Stomach smooth muscle (tissue), 2 donors: ENCODE measurements at regions not wholly inside any gene's neighbourhood (a gene's known extent, or its start where the extent isn't known, plus 50 kb on each side); places are given as distances from the start of the nearest gene placed in this dataset.
"Not testable (repeated sequence)": the region's sequence is repeated elsewhere in the genome, so short reads cannot be mapped to it uniquely, and the experiment has no call there.

Experiments
- H3K27ac ChIP-seq: one replicate; pipeline ENCODE4 v1.7.0; 2013; ENCODE audit warnings: mild to moderate bottlenecking, low read length, inconsistent platforms
- H3K27me3 ChIP-seq, 2 donors: one replicate each; pipeline ENCODE4 v1.7.0; 2013; ENCODE audit warnings: low read length in 2 of 2; ENCODE audit not compliant: insufficient read depth in 2 of 2, control insufficient read depth in 1 of 2
- H3K36me3 ChIP-seq, 2 donors: one replicate each; pipeline ENCODE4 v1.7.0; 2013; ENCODE audit warnings: low read length in 2 of 2; ENCODE audit not compliant: control insufficient read depth in 2 of 2, insufficient read depth in 2 of 2
- H3K4me1 ChIP-seq: one replicate; pipeline ENCODE4 v1.7.0; 2013; ENCODE audit warnings: low read length; ENCODE audit not compliant: control insufficient read depth, insufficient read depth
- H3K4me3 ChIP-seq, 2 donors: one replicate each; pipeline ENCODE4 v1.7.0; 2013; ENCODE audit warnings: low read length in 2 of 2
- H3K9ac ChIP-seq, 2 donors: one replicate each; pipeline ENCODE4 v1.7.0; 2013; ENCODE audit warnings: low read length in 2 of 2, mild to moderate bottlenecking in 1 of 2
- H3K9me3 ChIP-seq, 2 donors: one replicate each; pipeline ENCODE4 v1.7.0; 2013; ENCODE audit warnings: low read length in 2 of 2; ENCODE audit not compliant: control insufficient read depth in 2 of 2
- donor health status: healthy.
- donor health status: Pancreatic carcinoma.

DNA sequence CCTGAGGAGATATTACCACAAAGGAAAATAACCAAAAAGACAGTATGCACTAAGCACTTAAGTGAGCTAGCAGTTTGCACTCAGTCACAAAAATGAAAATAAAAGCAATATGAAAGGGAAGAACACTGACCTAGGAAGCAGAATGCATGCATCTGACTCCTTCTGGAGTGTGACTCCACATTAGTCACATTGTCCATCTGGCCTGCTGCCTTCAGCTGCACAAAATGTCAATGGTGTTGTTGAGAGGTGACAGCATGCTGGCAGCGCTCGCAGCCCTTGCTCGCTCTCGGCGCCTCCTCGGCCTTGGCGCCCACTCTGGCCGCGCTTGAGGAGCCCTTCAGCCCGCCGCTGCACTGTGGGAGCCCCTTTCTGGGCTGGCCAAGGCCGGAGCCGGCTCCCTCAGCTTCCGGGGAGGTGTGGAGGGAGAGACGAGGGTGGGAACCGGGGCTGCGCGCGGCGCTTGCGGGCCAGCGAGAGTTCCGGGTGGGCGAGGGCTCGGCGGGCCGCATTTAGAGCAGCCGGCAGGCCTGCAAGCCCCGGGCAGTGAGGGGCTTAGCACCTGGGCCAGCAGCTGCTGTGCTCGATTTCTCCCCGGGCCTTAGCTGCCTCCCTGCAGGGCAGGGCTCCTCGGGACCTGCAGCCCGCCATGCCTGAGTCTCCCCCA, 874.8 kb downstream of the RAB28 start:
- H3K4me1 ChIP-seq, H3K4me3 ChIP-seq, H3K9me3 ChIP-seq, H3K27ac ChIP-seq, H3K27me3 ChIP-seq, H3K36me3 ChIP-seq, H3K9ac ChIP-seq: not testable (repeated sequence)

DNA sequence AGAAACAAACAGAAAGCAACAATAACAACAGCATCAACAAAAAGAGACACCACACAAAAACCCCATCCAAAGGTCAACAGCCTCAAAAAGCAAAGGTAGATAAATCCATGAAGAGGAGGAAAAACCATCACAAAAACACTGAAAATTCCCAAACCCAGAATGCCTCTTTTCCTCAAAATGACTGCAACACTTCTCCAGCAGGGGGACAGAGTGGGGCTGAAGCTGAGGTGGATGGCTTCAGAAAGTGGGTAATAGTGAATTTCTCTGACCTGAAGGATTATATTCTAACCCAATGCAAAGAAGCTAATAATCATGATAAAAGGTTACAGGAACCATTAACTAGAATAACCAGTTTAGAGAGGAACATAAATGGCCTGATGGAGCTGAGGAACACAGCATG, 888.2 kb downstream of the RAB28 start:
- no peaks in the 10 kb centered on the region for H3K4me1 ChIP-seq
- H3K4me3 ChIP-seq: no peak overlapping the region
- H3K9ac ChIP-seq: no peak overlapping the region
- H3K27ac ChIP-seq: no peak overlapping the region
- H3K9me3 ChIP-seq: peaks cover 0 to 3% of the 10 kb centered on the region in 2 donors
- no peaks in the 10 kb centered on the region for H3K36me3 ChIP-seq
- no peaks in the 10 kb centered on the region for H3K27me3 ChIP-seq

DNA sequence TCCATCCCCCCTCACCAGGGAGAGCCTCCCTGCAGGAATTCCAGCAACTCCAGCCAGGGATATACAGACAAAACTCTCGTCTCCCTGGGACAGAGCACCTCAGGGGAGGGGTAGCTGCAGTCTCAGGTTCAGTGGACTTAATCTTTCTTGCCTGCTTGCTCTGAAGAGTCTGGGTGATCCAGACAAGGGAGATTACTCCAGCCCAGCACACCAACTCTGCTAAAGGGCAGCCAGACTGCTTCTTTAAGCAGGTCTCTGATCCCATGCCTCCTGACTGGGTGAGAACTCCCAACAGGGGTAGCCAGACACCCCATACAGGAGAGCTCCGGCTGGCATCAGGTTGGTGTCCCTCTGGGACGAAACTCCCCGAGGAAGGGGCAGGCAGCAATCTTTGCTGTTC, 888.7 kb downstream of the RAB28 start:
- H3K27ac ChIP-seq: no peak overlapping the region

GRCh38 chr4:12588582-12588981, 895.6 kb downstream of the RAB28 start:
- Histone ChIP-seq H3K36me3 (no peaks in the 10 kb centered on the region), H3K4me3 (no peak overlapping the region), H3K27me3 (no peaks in the 10 kb centered on the region), H3K9ac (no peak overlapping the region), H3K9me3 (no peaks in the 10 kb centered on the region), H3K27ac (no peak overlapping the region), H3K4me1 (no peaks in the 10 kb centered on the region)

More for the DNA sequence above, 888.7 kb downstream of the RAB28 start:
- Histone ChIP-seq H3K9me3 (peaks cover 0 to 3% of the 10 kb centered on the region in 2 donors), H3K36me3 (no peaks in the 10 kb centered on the region), H3K4me3 (no peak overlapping the region), H3K4me1 (no peaks in the 10 kb centered on the region), H3K9ac (no peak overlapping the region), H3K27me3 (no peaks in the 10 kb centered on the region)

- H3K4me1 ChIP-seq: no peaks in the 10 kb centered on the region
- no peak overlapping the region for H3K27ac ChIP-seq
- H3K27me3 ChIP-seq: no peaks in the 10 kb centered on the region
- no peaks in the 10 kb centered on the region for H3K36me3 ChIP-seq
- no peaks in the 10 kb centered on the region for H3K9me3 ChIP-seq
- no peak overlapping the region for H3K9ac ChIP-seq
- no peak overlapping the region for H3K4me3 ChIP-seq
Measured at GRCh38 chr4:12586242-12587006, 897.7 kb downstream of the RAB28 start.

DNA sequence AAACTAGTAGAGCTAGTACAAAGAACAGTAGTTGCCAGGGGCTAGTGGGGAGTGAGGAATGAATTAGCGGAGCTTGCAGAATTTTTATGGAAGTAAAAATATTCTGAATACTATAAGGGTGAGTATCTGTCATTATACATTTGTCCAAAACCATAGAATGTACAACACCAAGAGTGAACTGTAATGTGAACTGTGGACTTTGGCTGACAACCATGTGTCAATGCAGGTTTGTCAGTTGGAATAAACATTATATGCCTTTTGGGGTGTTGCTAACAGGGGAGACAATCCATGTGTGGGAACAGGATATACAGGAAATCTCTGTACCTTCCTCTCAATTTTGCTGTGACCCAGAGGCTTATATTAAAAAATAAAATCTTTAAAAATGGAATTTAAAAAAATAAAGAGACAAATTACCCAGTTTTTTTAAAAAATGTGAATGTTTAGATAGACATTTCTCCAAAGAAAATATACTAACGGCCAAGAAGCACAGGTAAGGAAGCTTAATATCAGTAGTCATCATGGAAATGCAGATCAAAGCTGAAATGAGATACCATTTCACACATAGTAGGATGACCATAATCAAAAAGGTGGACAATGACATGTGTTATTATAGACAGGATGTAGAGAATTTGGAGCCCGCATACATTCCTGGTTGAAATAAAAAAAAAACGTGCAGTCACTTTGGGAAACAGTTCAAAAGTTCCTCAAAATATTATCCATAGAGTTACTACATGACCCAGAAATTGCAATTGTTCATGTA, 899.8 kb downstream of the RAB28 start:
- Histone ChIP-seq H3K9me3 (no peaks in the 10 kb centered on the region), H3K9ac (no peak overlapping the region), H3K4me1 (no peaks in the 10 kb centered on the region), H3K4me3 (no peak overlapping the region), H3K27me3 (no peaks in the 10 kb centered on the region), H3K27ac (no peak overlapping the region), H3K36me3 (no peaks in the 10 kb centered on the region)

- no peaks in the 10 kb centered on the region for H3K9me3 ChIP-seq
- no peak overlapping the region for H3K4me3 ChIP-seq
- no peaks in the 10 kb centered on the region for H3K36me3 ChIP-seq
- H3K4me1 ChIP-seq: no peaks in the 10 kb centered on the region
- no peak overlapping the region for H3K9ac ChIP-seq
- no peaks in the 10 kb centered on the region for H3K27me3 ChIP-seq
- H3K27ac ChIP-seq: no peak overlapping the region
Measured at GRCh38 chr4:12583275-12583674, 900.9 kb downstream of the RAB28 start.

DNA sequence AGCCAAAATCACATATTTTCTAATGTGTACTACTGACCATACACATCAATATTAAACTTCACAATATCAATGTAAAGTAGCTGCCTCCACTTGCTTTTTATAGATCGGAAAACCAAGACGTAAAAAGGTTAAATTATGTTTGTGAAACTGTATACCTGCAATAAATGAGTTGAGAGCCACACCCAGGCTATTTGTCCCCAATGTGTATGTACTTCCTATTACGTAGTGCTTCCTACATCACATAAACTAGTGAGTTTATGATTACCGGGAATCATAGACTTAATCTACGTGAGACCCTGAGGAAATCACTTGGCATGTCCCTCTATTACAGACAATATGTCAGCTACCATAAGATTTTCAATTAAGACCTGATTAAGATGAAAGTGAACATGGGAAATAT, 903.4 kb downstream of the RAB28 start:
- Histone ChIP-seq H3K4me1 (no peaks in the 10 kb centered on the region), H3K27me3 (no peaks in the 10 kb centered on the region), H3K27ac (no peak overlapping the region), H3K9ac (no peak overlapping the region), H3K4me3 (no peak overlapping the region), H3K36me3 (no peaks in the 10 kb centered on the region), H3K9me3 (no peaks in the 10 kb centered on the region)

- no peaks in the 10 kb centered on the region for H3K36me3 ChIP-seq
- H3K4me3 ChIP-seq: no peak overlapping the region
- no peaks in the 10 kb centered on the region for H3K4me1 ChIP-seq
- H3K27ac ChIP-seq: no peak overlapping the region
- no peaks in the 10 kb centered on the region for H3K27me3 ChIP-seq
- no peak overlapping the region for H3K9ac ChIP-seq
- H3K9me3 ChIP-seq: no peaks in the 10 kb centered on the region
Measured at GRCh38 chr4:12579172-12579571, 905.0 kb downstream of the RAB28 start.

GRCh38 chr4:12576409-12576808, 907.7 kb downstream of the RAB28 start:
- Histone ChIP-seq H3K4me1 (no peaks in the 10 kb centered on the region), H3K4me3 (no peak overlapping the region), H3K9ac (no peak overlapping the region), H3K9me3 (no peaks in the 10 kb centered on the region), H3K27me3 (no peaks in the 10 kb centered on the region), H3K36me3 (no peaks in the 10 kb centered on the region), H3K27ac (no peak overlapping the region)
